HEK293 (cell line): ENCODE measurements at regions not wholly inside any gene's neighbourhood (a gene's known extent, or its start where the extent isn't known, plus 50 kb on each side); places are given as distances from the start of the nearest gene placed in this dataset.
A peak's percentile ranks its signal among the peaks of the same experiment; 100 is the strongest.

Experiments used
- FEZF1 ChIP-seq: fragments of 450-650 bp; formaldehyde crosslinking; IDR thresholded peaks from 2 replicates; pipeline ENCODE4 v1.5.1; 2016; ENCODE audit warnings: missing biosample characterization, missing genetic modification characterization
- GFI1B ChIP-seq: fragments of 450-650 bp; formaldehyde crosslinking; IDR thresholded peaks from 2 replicates; pipeline ENCODE4 v1.5.1; 2016; ENCODE audit warnings: missing biosample characterization, missing genetic modification characterization
- GLI2 ChIP-seq: fragments of 450-650 bp; formaldehyde crosslinking; IDR thresholded peaks from 2 replicates; pipeline ENCODE4; 2017; ENCODE audit warnings: missing biosample characterization, missing genetic modification characterization, low read depth, borderline replicate concordance
- GLI4 ChIP-seq: fragments of 450-650 bp; formaldehyde crosslinking; IDR thresholded peaks from 2 replicates; pipeline ENCODE4 v1.5.1; 2016; ENCODE audit warnings: missing biosample characterization, missing genetic modification characterization
- KLF1 ChIP-seq: fragments of 450-650 bp; formaldehyde crosslinking; IDR thresholded peaks from 2 replicates; pipeline ENCODE4 v1.5.1; 2016; ENCODE audit warnings: missing biosample characterization, missing genetic modification characterization
- KLF17 ChIP-seq: fragments of 450-650 bp; formaldehyde crosslinking; IDR thresholded peaks from 2 replicates; pipeline ENCODE4 v1.5.1; 2016; ENCODE audit warnings: missing biosample characterization, missing genetic modification characterization
- OSR2 ChIP-seq: fragments of 450-650 bp; formaldehyde crosslinking; IDR thresholded peaks from 2 replicates; pipeline ENCODE4 v1.5.1; 2016; ENCODE audit warnings: missing biosample characterization, missing genetic modification characterization
- PRDM10 ChIP-seq: fragments of 450-650 bp; formaldehyde crosslinking; IDR thresholded peaks from 2 replicates; pipeline ENCODE4 v1.5.1; 2016; ENCODE audit warnings: missing biosample characterization, missing genetic modification characterization
- RBAK ChIP-seq: fragments of 450-650 bp; formaldehyde crosslinking; IDR thresholded peaks from 2 replicates; pipeline ENCODE4 v1.5.1; 2016; ENCODE audit warnings: missing biosample characterization, missing genetic modification characterization
- REST ChIP-seq: fragments of 450-650 bp; formaldehyde crosslinking; IDR thresholded peaks from 2 replicates; pipeline ENCODE4 v1.5.1; 2016; ENCODE audit warnings: missing biosample characterization, missing genetic modification characterization
- SCRT1 ChIP-seq: fragments of 450-650 bp; formaldehyde crosslinking; IDR thresholded peaks from 2 replicates; pipeline ENCODE4 v1.5.1; 2016; ENCODE audit warnings: missing biosample characterization, missing genetic modification characterization, borderline replicate concordance
- SP7 ChIP-seq: fragments of 450-650 bp; formaldehyde crosslinking; IDR thresholded peaks from 2 replicates; pipeline ENCODE4 v1.5.1; 2016; ENCODE audit warnings: missing biosample characterization, missing genetic modification characterization
- ZBTB17 ChIP-seq: fragments of 450-650 bp; formaldehyde crosslinking; IDR thresholded peaks from 2 replicates; pipeline ENCODE4 v1.5.1; 2016; ENCODE audit warnings: missing biosample characterization, missing genetic modification characterization
- ZBTB20 ChIP-seq: fragments of 450-650 bp; formaldehyde crosslinking; IDR thresholded peaks from 2 replicates; pipeline ENCODE4 v1.5.1; 2016; ENCODE audit warnings: missing biosample characterization, missing genetic modification characterization
- ZFP41 ChIP-seq: fragments of 450-650 bp; formaldehyde crosslinking; IDR thresholded peaks from 2 replicates; pipeline ENCODE4 v1.5.1; 2016; ENCODE audit warnings: missing biosample characterization, missing genetic modification characterization, borderline replicate concordance
- ZNF112 ChIP-seq: fragments of 450-650 bp; formaldehyde crosslinking; IDR thresholded peaks from 2 replicates; pipeline ENCODE4 v1.5.0; 2017; ENCODE audit warnings: missing biosample characterization, missing genetic modification characterization
- ZNF175 ChIP-seq: fragments of 450-650 bp; formaldehyde crosslinking; IDR thresholded peaks from 2 replicates; pipeline ENCODE4 v1.5.1; 2016; ENCODE audit warnings: missing biosample characterization, missing genetic modification characterization
- ZNF335 ChIP-seq: fragments of 450-650 bp; formaldehyde crosslinking; conservative IDR thresholded peaks from 2 replicates; pipeline ENCODE4 v1.5.1; 2016; ENCODE audit warnings: missing biosample characterization, missing genetic modification characterization
- ZNF391 ChIP-seq: fragments of 450-650 bp; formaldehyde crosslinking; IDR thresholded peaks from 2 replicates; pipeline ENCODE4 v1.5.1; 2016; ENCODE audit warnings: low read depth, missing biosample characterization, missing genetic modification characterization, borderline replicate concordance
- ZNF416 ChIP-seq: fragments of 450-650 bp; formaldehyde crosslinking; IDR thresholded peaks from 2 replicates; pipeline ENCODE4 v1.5.1; 2016; ENCODE audit warnings: missing biosample characterization, missing genetic modification characterization
- ZNF473 ChIP-seq: fragments of 450-650 bp; formaldehyde crosslinking; IDR thresholded peaks from 2 replicates; pipeline ENCODE4 v1.5.1; 2017; ENCODE audit warnings: missing biosample characterization, missing genetic modification characterization
- ZNF510 ChIP-seq: fragments of 450-650 bp; formaldehyde crosslinking; IDR thresholded peaks from 2 replicates; pipeline ENCODE4 v1.5.1; 2018; ENCODE audit warnings: mild to moderate bottlenecking, missing genetic modification characterization, missing biosample characterization; ENCODE audit not compliant: insufficient replicate concordance
- ZNF580 ChIP-seq: fragments of 450-650 bp; formaldehyde crosslinking; IDR thresholded peaks from 2 replicates; pipeline ENCODE4 v1.5.1; 2016; ENCODE audit warnings: missing biosample characterization, missing genetic modification characterization
- ZNF585B ChIP-seq: fragments of 450-650 bp; formaldehyde crosslinking; IDR thresholded peaks from 2 replicates; pipeline ENCODE4 v1.5.1; 2016; ENCODE audit warnings: missing biosample characterization, missing genetic modification characterization
- ZNF623 ChIP-seq: fragments of 450-650 bp; formaldehyde crosslinking; IDR thresholded peaks from 2 replicates; pipeline ENCODE4 v1.5.1; 2016; ENCODE audit warnings: missing biosample characterization, missing genetic modification characterization
- ZNF629 ChIP-seq: fragments of 450-650 bp; formaldehyde crosslinking; IDR thresholded peaks from 2 replicates; pipeline ENCODE4 v1.5.1; 2017; ENCODE audit warnings: missing biosample characterization, missing genetic modification characterization
- ZNF692 ChIP-seq: fragments of 450-650 bp; formaldehyde crosslinking; IDR thresholded peaks from 2 replicates; pipeline ENCODE4 v1.5.1; 2016; ENCODE audit warnings: missing biosample characterization, missing genetic modification characterization
- ZNF843 ChIP-seq: fragments of 450-650 bp; formaldehyde crosslinking; IDR thresholded peaks from 2 replicates; pipeline ENCODE4 v1.5.1; 2016; ENCODE audit warnings: missing biosample characterization, missing genetic modification characterization
- ZSCAN18 ChIP-seq: fragments of 450-650 bp; formaldehyde crosslinking; IDR thresholded peaks from 2 replicates; pipeline ENCODE4 v1.5.1; 2016; ENCODE audit warnings: missing biosample characterization, missing genetic modification characterization

- TF ChIP-seq PRDM10 = peak; percentile 30; the same call in 1 of the 2 replicates
- TF ChIP-seq ZNF623 (tag by site-specific recombination) = no peak
- no peak for TF ChIP-seq ZNF843 (tag by site-specific recombination)
- TF ChIP-seq REST (tag by site-specific recombination) = no peak
- TF ChIP-seq ZNF510 = no peak
- TF ChIP-seq ZBTB17 (tag by site-specific recombination) = peak; percentile 72
- no peak for TF ChIP-seq ZNF175 (tag by site-specific recombination)
- TF ChIP-seq OSR2 (tag by site-specific recombination) = peak; percentile 93
- TF ChIP-seq ZNF629 (tag by site-specific recombination) = no peak
- TF ChIP-seq ZNF391 (tag by site-specific recombination) = no peak
- TF ChIP-seq GLI2 (tag by site-specific recombination) = no peak
- TF ChIP-seq KLF17 = no peak
- TF ChIP-seq ZNF585B (tag by site-specific recombination) = no peak
- 0 out of 2 replicates have a peak, but pooled peaks have one; percentile 18 for TF ChIP-seq ZNF692 (tag by site-specific recombination)
- TF ChIP-seq ZFP41 (tag by site-specific recombination) = no peak
- no peak for TF ChIP-seq ZNF580 (tag by site-specific recombination)
- no peak for TF ChIP-seq ZSCAN18 (tag by site-specific recombination)
- 0 out of 2 replicates have a peak, but pooled peaks have one; percentile 32 for TF ChIP-seq ZBTB20 (tag by site-specific recombination)
- no peak for TF ChIP-seq ZNF416 (tag by site-specific recombination)
- no peak for TF ChIP-seq ZNF473 (tag by site-specific recombination)
- no peak for TF ChIP-seq FEZF1
- no peak for TF ChIP-seq ZNF112 (tag by site-specific recombination)
- TF ChIP-seq GFI1B (tag by site-specific recombination) = no peak
- TF ChIP-seq SP7 (tag by site-specific recombination) = no peak
- TF ChIP-seq RBAK (tag by site-specific recombination) = no peak
- TF ChIP-seq GLI4 = no peak
- no peak for TF ChIP-seq KLF1
- 0 out of 2 replicates have a peak, but pooled peaks have one; percentile 16 for TF ChIP-seq ZNF335 (tag by site-specific recombination)
- no peak for TF ChIP-seq SCRT1
Measured at GRCh38 chr3:23735535-23736326, 70.0 kb upstream of the UBE2E1 start (continued).
